K562 (cell line): ENCODE measurements at regions not wholly inside any gene's neighbourhood (a gene's known extent, or its start where the extent isn't known, plus 50 kb on each side); places are given as distances from the start of the nearest gene placed in this dataset.
"Not testable (repeated sequence)": the region's sequence is repeated elsewhere in the genome, so short reads cannot be mapped to it uniquely, and the experiment has no call there.

ENCODE experiments used
- ATAC-seq: fragments of 200-7000 bp; cut with Tn5 transposase; 3 replicates; pipeline ENCODE4 v1.9.1; 2020; ENCODE audit warnings: moderate library complexity
- BruUV-seq: library from RNA; stranded (reverse); fragments of 400-500 nt; replicated peaks from 2 replicates; lab custom pipeline; 2021; lab: Mats Ljungman, UMichigan
- CTCF ChIA-PET: fragments of 300-600 bp; formaldehyde crosslinking; extraction: SDS; loops from one replicate; lab custom pipeline; 2021; ENCODE audit warnings: low intra/inter-chr PET ratio; lab: Yijun Ruan, JAX
- POLR2A ChIA-PET: fragments of 300-600, 350-650 bp; sonication (Branson Sonifier 250); formaldehyde crosslinking; extraction: SDS; loops from one replicate; lab custom pipeline; 2021; ENCODE audit warnings: antibody characterized with exemption, inconsistent platforms; lab: Yijun Ruan, JAX
- DNase-seq, 4 experiments: peaks; one replicate each; pipeline versions ENCODE4 v3.0.0 to v3.0.0-alpha.2; 2011 to 2018; ENCODE audit warnings: low spot score in 3 of 4, mixed read lengths in 3 of 4; ENCODE audit errors: extremely low read depth in 1 of 4
- FAIRE-seq: peaks from 2 replicates; lab custom pipeline; 2011; peaks lifted over from hg19 to GRCh38; lab: Jason Lieb, UNC
- H2AFZ ChIP-seq: 2 replicates; pipeline ENCODE4 v1.6.0; 2011; ENCODE audit warnings: low read depth, low read length, control low read depth, inconsistent platforms
- H3K27ac ChIP-seq: fragments of 200-600 bp; 3 replicates; pipeline ENCODE4 v1.8.0; 2011; ENCODE audit warnings: low read depth, mild to moderate bottlenecking, control low read depth, inconsistent platforms, low read length, moderate library complexity, mixed read lengths; ENCODE audit errors: extremely low read depth
- H3K27me3 ChIP-seq, 2 experiments: fragments of 300-600 bp in 1 of 2; 2 replicates in 1 of 2; 3 replicates in 1 of 2; pipeline versions ENCODE4 v1.6.0 to v1.8.0; 2011; ENCODE audit warnings: inconsistent platforms in 2 of 2, low read length in 2 of 2, mild to moderate bottlenecking in 1 of 2, mixed read lengths in 1 of 2, moderate library complexity in 1 of 2; ENCODE audit not compliant: control insufficient read depth in 2 of 2, insufficient read depth in 2 of 2
- H3K36me3 ChIP-seq: fragments of 300-600 bp; 3 replicates; pipeline ENCODE4 v1.8.0; 2011; ENCODE audit warnings: mild to moderate bottlenecking, low read length, inconsistent platforms; ENCODE audit not compliant: control insufficient read depth, insufficient read depth
- H3K4me1 ChIP-seq, 2 experiments: fragments of 200-600 bp in 1 of 2; replicated peaks in 1 of 2; 2 replicates in 1 of 2; 3 replicates in 1 of 2; pipeline versions ENCODE4 v1.5.1 to v1.8.0; 2011; ENCODE audit warnings: inconsistent platforms in 2 of 2, low read length in 2 of 2, mild to moderate bottlenecking in 1 of 2, mixed read lengths in 1 of 2, moderate library complexity in 1 of 2; ENCODE audit not compliant: control insufficient read depth in 2 of 2, insufficient read depth in 2 of 2
- H3K4me2 ChIP-seq: 2 replicates; pipeline ENCODE4 v1.6.1; 2011; ENCODE audit warnings: low read length, control low read depth, inconsistent platforms, mixed read lengths; ENCODE audit not compliant: insufficient read depth
- H3K4me3 ChIP-seq: fragments of 200-600 bp; sonication (generic), shearing (Covaris generic); 2 replicates; pipeline ENCODE4 v1.5.1; 2016; ENCODE audit warnings: control low read depth, inconsistent platforms
- H3K79me2 ChIP-seq: fragments of 200-600 bp; 3 replicates; pipeline ENCODE4 v1.8.0; 2011; ENCODE audit warnings: low read length, inconsistent platforms; ENCODE audit not compliant: control insufficient read depth, insufficient read depth
- H3K9ac ChIP-seq, 2 experiments: 2 replicates each; pipeline versions ENCODE4 v1.6.0 to v1.6.1; 2011; ENCODE audit warnings: low read depth in 2 of 2, low read length in 2 of 2, control low read depth in 1 of 2, inconsistent platforms in 1 of 2, mild to moderate bottlenecking in 1 of 2, mixed read lengths in 1 of 2; ENCODE audit not compliant: insufficient read depth in 1 of 2
- H3K9me1 ChIP-seq: one replicate; pipeline ENCODE4 v1.6.0; 2011; ENCODE audit warnings: inconsistent platforms, mild to moderate bottlenecking, low read length, moderate library complexity; ENCODE audit not compliant: control insufficient read depth, insufficient read depth
- H3K9me3 ChIP-seq: replicated peaks from 2 replicates; pipeline ENCODE4 v1.5.1; 2011; ENCODE audit warnings: low read depth, low read length, inconsistent platforms; ENCODE audit not compliant: control insufficient read depth, insufficient read depth
- H4K20me1 ChIP-seq: replicated peaks from 2 replicates; pipeline ENCODE4 v1.6.1; 2011; ENCODE audit warnings: low read length, inconsistent platforms, mixed read lengths; ENCODE audit not compliant: control insufficient read depth, insufficient read depth
- CTBP1 ChIP-seq: fragments of 450-650 bp; IDR thresholded peaks from 2 replicates; pipeline ENCODE4 v1.6.1; 2016; ENCODE audit warnings: borderline replicate concordance
- DACH1 ChIP-seq: fragments of 450-650 bp; IDR thresholded peaks from 2 replicates; pipeline ENCODE4 v1.6.1; 2018; ENCODE audit not compliant: partially characterized antibody
- HOXB6 ChIP-seq: fragments of 250-450 bp; sonication (Bioruptor Pico); IDR thresholded peaks from 2 replicates; pipeline ENCODE4 v1.5.1; 2022; ENCODE audit warnings: mild to moderate bottlenecking, borderline replicate concordance
- POLR2B ChIP-seq: fragments of 450-650 bp; IDR thresholded peaks from 2 replicates; pipeline ENCODE4 v1.6.1; 2018; ENCODE audit warnings: low read depth; ENCODE audit not compliant: partially characterized antibody
- SRSF7 ChIP-seq: fragments of 200-400 bp; formaldehyde crosslinking; optimal IDR thresholded peaks from 2 replicates; pipeline ENCODE3; 2017; ENCODE audit warnings: mild to moderate bottlenecking, low read depth, low read length
- WGBS: fragments of 100-300 bp; shearing (Covaris generic); methylation state at CpG from one replicate; pipeline ENCODE4 v1.1.6; 2016; ENCODE audit warnings: low coverage, mixed read lengths; ENCODE audit not compliant: insufficient coverage; ENCODE audit errors: missing lambda C conversion rate; 5-methylcytosine and 5-hydroxymethylcytosine counted together
- in situ Hi-C: fragments of 300-500 bp; cut with MboI; formaldehyde crosslinking; loops from 4 replicates; pipeline ENCODE4 v1.15.0; 2018; ENCODE audit warnings: inconsistent platforms, mixed read lengths
- intact Hi-C: fragments of 100-400 bp; cut with micrococcal nuclease; formaldehyde crosslinking; loops from 2 replicates; pipeline ENCODE4 v1.14.2; 2022
- TF ChIP-seq, protein P1 (sequence below): sonication (generic); formaldehyde crosslinking; IDR thresholded peaks from 2 replicates; pipeline ENCODE4 v1.8.0; 2022; ENCODE audit warnings: missing genetic modification reagents, mild to moderate bottlenecking, borderline replicate concordance

DNA sequence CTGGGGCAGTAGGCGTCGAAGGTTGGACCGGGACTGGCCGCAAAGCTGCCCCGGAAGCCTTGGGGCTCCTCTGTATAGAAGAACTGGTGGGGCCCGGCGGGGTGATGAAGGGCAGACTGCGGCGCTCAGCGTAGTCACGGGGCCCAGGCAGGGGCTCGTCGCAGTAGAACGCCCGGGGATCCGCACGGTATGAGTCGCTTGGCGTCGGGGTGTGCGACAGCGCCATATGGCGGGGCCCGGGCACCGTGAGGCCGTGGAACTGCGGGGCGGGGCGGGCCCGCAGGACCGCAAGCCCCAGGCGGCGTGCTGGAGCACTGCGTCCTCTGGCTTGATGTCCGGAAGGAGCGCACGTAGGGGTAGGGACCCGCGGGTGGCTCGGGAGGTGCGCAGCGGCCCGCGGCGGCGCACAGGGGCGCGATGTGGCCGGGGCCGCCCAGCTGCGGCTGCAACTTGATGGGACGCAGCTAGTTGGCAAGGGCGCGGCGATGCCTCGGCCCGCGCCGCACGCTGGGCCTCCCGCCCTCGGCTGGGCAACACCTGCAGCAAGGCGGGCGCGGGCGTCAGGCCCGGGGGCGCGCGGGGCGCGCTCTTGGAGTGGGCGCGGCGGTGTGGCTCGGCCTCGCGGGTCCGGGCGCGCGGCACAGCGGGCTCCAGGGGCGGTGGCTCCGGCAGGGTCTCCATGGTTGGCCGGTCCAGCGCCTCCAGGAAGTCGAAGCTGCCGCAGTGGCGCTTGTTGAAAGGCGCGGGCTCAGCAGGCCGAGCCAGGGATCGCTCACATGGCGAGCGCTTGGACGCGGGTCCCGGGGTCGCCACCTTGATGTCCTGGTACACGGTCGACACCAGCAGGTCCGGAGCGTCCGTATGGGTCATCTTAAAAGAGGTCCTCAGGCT is 251.4 kb downstream of the ANKRD30B start (continued):
- no peak for TF ChIP-seq DACH1
- no peak for TF ChIP-seq POLR2B
- TF ChIP-seq, protein P1, sequence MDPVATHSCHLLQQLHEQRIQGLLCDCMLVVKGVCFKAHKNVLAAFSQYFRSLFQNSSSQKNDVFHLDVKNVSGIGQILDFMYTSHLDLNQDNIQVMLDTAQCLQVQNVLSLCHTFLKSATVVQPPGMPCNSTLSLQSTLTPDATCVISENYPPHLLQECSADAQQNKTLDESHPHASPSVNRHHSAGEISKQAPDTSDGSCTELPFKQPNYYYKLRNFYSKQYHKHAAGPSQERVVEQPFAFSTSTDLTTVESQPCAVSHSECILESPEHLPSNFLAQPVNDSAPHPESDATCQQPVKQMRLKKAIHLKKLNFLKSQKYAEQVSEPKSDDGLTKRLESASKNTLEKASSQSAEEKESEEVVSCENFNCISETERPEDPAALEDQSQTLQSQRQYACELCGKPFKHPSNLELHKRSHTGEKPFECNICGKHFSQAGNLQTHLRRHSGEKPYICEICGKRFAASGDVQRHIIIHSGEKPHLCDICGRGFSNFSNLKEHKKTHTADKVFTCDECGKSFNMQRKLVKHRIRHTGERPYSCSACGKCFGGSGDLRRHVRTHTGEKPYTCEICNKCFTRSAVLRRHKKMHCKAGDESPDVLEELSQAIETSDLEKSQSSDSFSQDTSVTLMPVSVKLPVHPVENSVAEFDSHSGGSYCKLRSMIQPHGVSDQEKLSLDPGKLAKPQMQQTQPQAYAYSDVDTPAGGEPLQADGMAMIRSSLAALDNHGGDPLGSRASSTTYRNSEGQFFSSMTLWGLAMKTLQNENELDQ (CRISPR knock-in tag) = no peak
- TF ChIP-seq SRSF7 = no peak
- TF ChIP-seq HOXB6 = no peak
- TF ChIP-seq CTBP1 = no peak

DNA sequence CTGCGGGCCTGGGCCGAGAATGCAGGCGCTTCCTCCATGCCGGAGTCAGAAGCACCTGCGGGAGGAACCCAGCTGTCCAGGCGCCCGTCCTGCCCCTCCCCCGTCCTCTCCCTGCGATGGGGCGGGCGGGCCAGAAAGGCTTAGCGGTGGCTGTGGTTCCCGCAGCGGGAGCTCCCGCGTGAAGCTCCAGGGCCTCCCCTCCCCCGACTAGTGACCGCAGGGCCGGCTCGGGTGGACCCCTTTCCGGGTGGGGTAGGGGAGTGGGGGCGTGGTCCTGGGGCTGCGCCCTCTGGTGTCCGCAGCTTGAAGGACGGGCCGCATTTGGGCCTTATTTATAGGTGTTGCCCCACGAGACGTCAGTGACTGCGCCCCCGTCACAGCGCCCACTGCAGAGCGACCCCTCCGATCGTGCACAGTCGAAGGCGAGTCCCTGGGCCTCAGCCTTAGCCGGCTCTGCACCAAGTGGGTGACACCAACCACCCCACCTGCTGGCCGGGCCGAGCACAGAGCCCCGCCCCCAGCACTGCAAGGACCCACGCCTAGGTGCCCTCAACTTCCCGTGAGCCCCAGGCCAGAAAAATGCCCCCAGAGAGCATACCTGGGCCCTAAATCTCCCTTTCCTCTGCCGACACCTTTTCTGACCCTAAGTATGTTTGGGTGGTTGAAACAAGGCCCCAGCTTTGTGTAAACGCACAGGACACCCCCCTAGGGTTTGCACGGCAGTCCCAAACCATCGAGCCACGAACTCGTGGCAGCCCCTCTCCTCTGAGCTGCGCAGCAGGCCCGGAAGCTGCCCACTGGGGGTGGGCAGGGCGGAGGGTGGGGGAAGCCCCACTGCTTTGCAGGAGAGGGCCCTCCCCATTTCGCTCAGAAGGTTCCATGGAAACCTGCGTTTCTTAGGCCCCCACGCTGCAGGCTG is 252.4 kb downstream of the ANKRD30B start:
- ATAC-seq = peak; percentile 67
- H3K4me3 ChIP-seq, H3K9me3 ChIP-seq, intact Hi-C loops, POLR2A ChIA-PET, H3K36me3 ChIP-seq, H3K27me3 ChIP-seq, H3K4me2 ChIP-seq, BruUV-seq, H3K9me1 ChIP-seq, H3K9ac ChIP-seq, H3K4me1 ChIP-seq, H4K20me1 ChIP-seq, in situ Hi-C loops, H3K79me2 ChIP-seq, H3K27ac ChIP-seq, DNase-seq, H2AFZ ChIP-seq, CTCF ChIA-PET, FAIRE-seq: not testable (repeated sequence)
- 39% methylated on average over 6 of the region's 54 CpGs for WGBS

- ATAC-seq, POLR2A ChIA-PET, H3K27me3 ChIP-seq, H4K20me1 ChIP-seq, H2AFZ ChIP-seq, H3K4me1 ChIP-seq, H3K9me1 ChIP-seq, DNase-seq, H3K36me3 ChIP-seq, H3K4me3 ChIP-seq, CTCF ChIA-PET, in situ Hi-C loops, FAIRE-seq, BruUV-seq, H3K9ac ChIP-seq, intact Hi-C loops, H3K27ac ChIP-seq, H3K79me2 ChIP-seq, H3K4me2 ChIP-seq, H3K9me3 ChIP-seq: not testable (repeated sequence)
- WGBS = 10% methylated on average over 8 of the region's 21 CpGs
Measured at GRCh38 chr18:15001038-15001794, 253.2 kb downstream of the ANKRD30B start.
